CD4-positive, alpha-beta T cell treated with Interferon alpha-2 for 1 hour (primary cell): ENCODE measurements at regions not wholly inside any gene's neighbourhood (a gene's known extent, or its start where the extent isn't known, plus 50 kb on each side); places are given as distances from the start of the nearest gene placed in this dataset.
A peak's percentile ranks its signal among the peaks of the same experiment; 100 is the strongest.
"Not testable (repeated sequence)": the region's sequence is repeated elsewhere in the genome, so short reads cannot be mapped to it uniquely, and the experiment has no call there.

Experiments
- DNase-seq, 2 donors: peaks; one replicate each; pipeline ENCODE4 v3.0.0-alpha.2; 2020 to 2022

GRCh38 chr5:136453986-136454758 lies 88.8 kb upstream of the TRPC7 start:
- no peak for DNase-seq

GRCh38 chr5:136453199-136453598 lies 87.9 kb upstream of the TRPC7 start:
- no peak for DNase-seq

GRCh38 chr5:136447576-136447975 lies 82.2 kb upstream of the TRPC7 start:
- DNase-seq: not testable (repeated sequence)

- no peak for DNase-seq
These were observed 81.2 kb upstream of the TRPC7 start for GRCh38 chr5:136446565-136446964.

GRCh38 chr5:136444099-136444498 lies 78.8 kb upstream of the TRPC7 start:
- not testable (repeated sequence) for DNase-seq

GRCh38 chr5:136439367-136439766 lies 74.0 kb upstream of the TRPC7 start:
- no peak for DNase-seq

- DNase-seq: no peak
These were observed 70.7 kb upstream of the TRPC7 start for GRCh38 chr5:136435946-136436543.

- no peak for DNase-seq
These were observed 69.5 kb upstream of the TRPC7 start for GRCh38 chr5:136434795-136435194.

- DNase-seq: no peak
These were observed 67.4 kb upstream of the TRPC7 start for GRCh38 chr5:136432705-136433104.

GRCh38 chr5:136430081-136430480 lies 64.7 kb upstream of the TRPC7 start:
- DNase-seq: no peak

- DNase-seq: no peak
These were observed 62.1 kb upstream of the TRPC7 start for GRCh38 chr5:136427426-136427825.

GRCh38 chr5:136425921-136426320 lies 60.6 kb upstream of the TRPC7 start:
- DNase-seq: no peak

- DNase-seq: peak in 1 of 2 donors; percentile 21
These were observed 59.7 kb upstream of the TRPC7 start for GRCh38 chr5:136424835-136425584.

GRCh38 chr5:136423944-136424606 lies 58.7 kb upstream of the TRPC7 start:
- DNase-seq: no peak

- DNase-seq: no peak
These were observed 55.0 kb upstream of the TRPC7 start for GRCh38 chr5:136420168-136420898.

- no peak for DNase-seq
These were observed 53.0 kb upstream of the TRPC7 start for GRCh38 chr5:136418301-136418700.
